Lower leg skin (tissue), 3 donors: ENCODE measurements at regions not wholly inside any gene's neighbourhood (a gene's known extent, or its start where the extent isn't known, plus 50 kb on each side); places are given as distances from the start of the nearest gene placed in this dataset.

Source experiments
- POLR2A ChIP-seq, 2 donors: fragments of 450-650 bp; IDR thresholded peaks; one replicate each; pipeline ENCODE4 v1.6.1; 2016 to 2017; ENCODE audit warnings: antibody characterized with exemption in 2 of 2, mild to moderate bottlenecking in 1 of 2, moderate library complexity in 1 of 2
- TF ChIP-seq, protein P1 (sequence below), 3 donors: fragments of 450-650 bp; IDR thresholded peaks; one replicate each; pipeline ENCODE4 v1.5.1; 2016; ENCODE audit warnings: antibody characterized with exemption in 3 of 3, mild to moderate bottlenecking in 3 of 3, moderate library complexity in 2 of 3

DNA sequence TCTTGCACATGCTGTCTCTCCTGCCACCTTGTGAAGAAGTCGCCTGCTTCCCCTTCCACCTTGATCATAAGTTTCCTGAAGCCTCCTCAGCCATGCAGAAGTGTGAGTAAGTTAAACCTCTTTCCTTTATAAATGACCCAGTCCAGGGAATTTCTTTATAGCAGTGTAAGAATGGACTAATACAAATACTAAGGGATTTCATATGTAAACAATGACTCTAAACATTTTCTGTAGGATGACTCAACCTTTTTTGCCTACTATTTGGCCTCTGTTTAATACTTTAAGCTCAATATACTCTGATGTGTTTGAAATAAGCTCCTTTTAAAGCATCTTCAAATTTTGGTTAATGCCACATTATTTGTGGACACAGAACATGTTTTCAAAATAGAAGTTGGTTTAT, 813.5 kb upstream of the SLIT2 start:
- TF ChIP-seq, protein P1, sequence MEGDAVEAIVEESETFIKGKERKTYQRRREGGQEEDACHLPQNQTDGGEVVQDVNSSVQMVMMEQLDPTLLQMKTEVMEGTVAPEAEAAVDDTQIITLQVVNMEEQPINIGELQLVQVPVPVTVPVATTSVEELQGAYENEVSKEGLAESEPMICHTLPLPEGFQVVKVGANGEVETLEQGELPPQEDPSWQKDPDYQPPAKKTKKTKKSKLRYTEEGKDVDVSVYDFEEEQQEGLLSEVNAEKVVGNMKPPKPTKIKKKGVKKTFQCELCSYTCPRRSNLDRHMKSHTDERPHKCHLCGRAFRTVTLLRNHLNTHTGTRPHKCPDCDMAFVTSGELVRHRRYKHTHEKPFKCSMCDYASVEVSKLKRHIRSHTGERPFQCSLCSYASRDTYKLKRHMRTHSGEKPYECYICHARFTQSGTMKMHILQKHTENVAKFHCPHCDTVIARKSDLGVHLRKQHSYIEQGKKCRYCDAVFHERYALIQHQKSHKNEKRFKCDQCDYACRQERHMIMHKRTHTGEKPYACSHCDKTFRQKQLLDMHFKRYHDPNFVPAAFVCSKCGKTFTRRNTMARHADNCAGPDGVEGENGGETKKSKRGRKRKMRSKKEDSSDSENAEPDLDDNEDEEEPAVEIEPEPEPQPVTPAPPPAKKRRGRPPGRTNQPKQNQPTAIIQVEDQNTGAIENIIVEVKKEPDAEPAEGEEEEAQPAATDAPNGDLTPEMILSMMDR (IDR thresholded peaks at IDR 0.05), result no peak
- no peak for TF ChIP-seq POLR2A (IDR thresholded peaks at IDR 0.05)
